ENCODE measurements at regions not wholly inside any gene's neighbourhood (a gene's known extent, or its start where the extent isn't known, plus 50 kb on each side); places are given as distances from the start of the nearest gene placed in this dataset.

GRCh38 chr20:11001764-11002540, 328.2 kb upstream of the JAG1 start (continued):
- TF ChIP-seq REST (IDR thresholded peaks at IDR 0.05; ENCODE audit: low read depth): no peak

- RAD21 ChIA-PET (ENCODE audit: low non-redundant PET in 1 of 2, low total read pairs in 2 of 2, uncharacterized antibody in 2 of 2, unreplicated experiment in 2 of 2): no interaction called here
- TF ChIP-seq TCF7L2 (IDR thresholded peaks at IDR 0.05; ENCODE audit: borderline replicate concordance, extremely low read depth, insufficient read depth, insufficient read length) (no peak), MAX (IDR thresholded peaks at IDR 0.05) (no peak), REST (IDR thresholded peaks at IDR 0.05; ENCODE audit: low read depth) (no peak), CTCF (IDR thresholded peaks at IDR 0.05 in 2 of 3, conservative IDR thresholded peaks at IDR 0.05 in 1 of 3; ENCODE audit: borderline replicate concordance in 1 of 3, insufficient read depth in 1 of 3, low read depth in 2 of 3, low read length in 2 of 3) (no peak), JUND (IDR thresholded peaks at IDR 0.05) (no peak), ZFX (IDR thresholded peaks at IDR 0.05) (no peak), RAD21 (IDR thresholded peaks at IDR 0.05; ENCODE audit: low read depth) (no peak), SIN3A (IDR thresholded peaks at IDR 0.05; ENCODE audit: low read depth) (no peak), EGR1 (IDR thresholded peaks at IDR 0.05; ENCODE audit: low read depth) (no peak), FOSL1 (IDR thresholded peaks at IDR 0.05; ENCODE audit: low read depth) (no peak), EZH2phosphoT487 (IDR thresholded peaks at IDR 0.05; ENCODE audit: borderline replicate concordance) (no peak), ZBTB33 (IDR thresholded peaks at IDR 0.05; ENCODE audit: extremely low read depth, insufficient replicate concordance, low read length) (no peak)
Measured at GRCh38 chr20:11003341-11003740, 329.5 kb upstream of the JAG1 start.

More at GRCh38 chr20:11003341-11003740, 329.5 kb upstream of the JAG1 start:
- Histone ChIP-seq H3K4me1 (ENCODE audit: control insufficient read depth in 1 of 2, insufficient read depth in 2 of 2, low read length in 2 of 2) (peaks cover 13 to 24% of the 10 kb centered on the region in 2 experiments), H3K27ac (ENCODE audit: low read depth, low read length) (no peak overlapping the region), H3K9me3 (ENCODE audit: control insufficient read depth in 1 of 2, insufficient read depth in 1 of 2, low read depth in 1 of 2, low read length in 2 of 2) (no peaks in the 10 kb centered on the region), H3K79me2 (ENCODE audit: insufficient read depth, low read length) (no peaks in the 10 kb centered on the region), H3K9ac (ENCODE audit: low read length) (no peak overlapping the region), H3K27me3 (ENCODE audit: insufficient read depth, low read length) (no peaks in the 10 kb centered on the region), H3K9me2 (ENCODE audit: insufficient read depth) (no peaks in the 10 kb centered on the region), H3K4me3 (replicated peaks in 1 of 2; ENCODE audit: low read depth in 1 of 2, low read length in 2 of 2) (no peak overlapping the region), H3K36me3 (ENCODE audit: control insufficient read depth in 1 of 2, insufficient read depth in 2 of 2, low read length in 2 of 2) (no peaks in the 10 kb centered on the region), H4K20me1 (ENCODE audit: insufficient read depth) (no peaks in the 10 kb centered on the region), H2AFZ (ENCODE audit: low read depth, low read length, poor library complexity, severe bottlenecking) (no peak overlapping the region), H3K4me2 (ENCODE audit: low read length) (no peak overlapping the region)
- no peak for DNase-seq (ENCODE audit: low read depth, low spot score)
- ChIA-PET POLR2A (no interaction called here), CTCF (no interaction called here)
- no TSS peak for BruUV-seq (replicated peaks)
- ATAC-seq: no peak
- intact Hi-C loops (cut with micrococcal nuclease): loop anchor here (2.0 to 10.0 kb wide), 3 partner anchors 171 to 329 kb away; no protein-coding TSS in a partner anchor
